Panc1 (cell line): ENCODE measurements at regions not wholly inside any gene's neighbourhood (a gene's known extent, or its start where the extent isn't known, plus 50 kb on each side); places are given as distances from the start of the nearest gene placed in this dataset.

Experiments
- ATAC-seq: fragments of 200-7000 bp; cut with Tn5 transposase; 2 replicates; pipeline ENCODE4 v1.9.1; 2020; ENCODE audit warnings: mild to moderate bottlenecking, moderate library complexity
- BruUV-seq: library from RNA; stranded (reverse); fragments of 400-500 nt; replicated peaks from 2 replicates; lab custom pipeline; 2021; lab: Mats Ljungman, UMichigan
- CTCF ChIA-PET: fragments of 300-600 bp; sonication (Branson Sonifier 250); formaldehyde crosslinking; loops from one replicate; lab custom pipeline; 2022; ENCODE audit warnings: antibody characterized with exemption; lab: Charles Lee
- POLR2A ChIA-PET: fragments of 300-600 bp; sonication (Branson Sonifier 250); formaldehyde crosslinking; loops from one replicate; lab custom pipeline; 2022; ENCODE audit warnings: antibody characterized with exemption; lab: Charles Lee
- DNase-seq: peaks from one replicate; pipeline ENCODE4 v3.0.0-alpha.2; 2010; ENCODE audit warnings: low read depth, low spot score
- H3K27ac ChIP-seq: 2 replicates; pipeline ENCODE4 v1.5.1; 2011; ENCODE audit warnings: mild to moderate bottlenecking, low read length, inconsistent platforms
- H3K27me3 ChIP-seq: fragments of 200-500 bp; sonication (Bioruptor generic); 2 replicates; pipeline ENCODE4 v1.6.0; 2014; ENCODE audit warnings: low read length, inconsistent platforms; ENCODE audit not compliant: control insufficient read depth, insufficient read depth
- H3K36me3 ChIP-seq: fragments of 200-500 bp; sonication (Bioruptor generic); 2 replicates; pipeline ENCODE4 v1.5.1; 2014; ENCODE audit warnings: inconsistent platforms, mild to moderate bottlenecking, low read length, moderate library complexity; ENCODE audit not compliant: control insufficient read depth, insufficient read depth
- H3K4me1 ChIP-seq: 2 replicates; pipeline ENCODE4 v1.5.1; 2011; ENCODE audit warnings: inconsistent platforms, mild to moderate bottlenecking, low read length, moderate library complexity; ENCODE audit not compliant: control insufficient read depth, insufficient read depth
- H3K4me3 ChIP-seq, 2 experiments: 2 replicates each; pipeline ENCODE4 v1.5.1; 2011 to 2012; ENCODE audit warnings: low read depth in 2 of 2, low read length in 2 of 2, mild to moderate bottlenecking in 2 of 2, inconsistent platforms in 1 of 2, moderate library complexity in 1 of 2
- H3K9me3 ChIP-seq: fragments of 200-500 bp; sonication (Bioruptor generic); 2 replicates; pipeline ENCODE4 v1.5.1; 2014; ENCODE audit warnings: low read depth, mild to moderate bottlenecking, inconsistent platforms, low read length, moderate library complexity; ENCODE audit not compliant: control insufficient read depth, insufficient read depth
- CTCF ChIP-seq: fragments of 450-650 bp; IDR thresholded peaks from 2 replicates; pipeline ENCODE4 v1.5.1; 2017; ENCODE audit warnings: mild to moderate bottlenecking
- POLR2AphosphoS5 ChIP-seq: IDR thresholded peaks from 2 replicates; pipeline ENCODE4 v1.6.1; 2012; ENCODE audit warnings: mild to moderate bottlenecking, low read depth, low read length, moderate library complexity
- SIN3A ChIP-seq: IDR thresholded peaks from 2 replicates; pipeline ENCODE4 v1.6.1; 2012; ENCODE audit warnings: low read depth, mild to moderate bottlenecking, low read length, moderate library complexity, borderline replicate concordance; ENCODE audit not compliant: insufficient read depth
- TCF7L2 ChIP-seq: IDR thresholded peaks from 2 replicates; pipeline ENCODE4 v1.6.1; 2011; ENCODE audit warnings: mild to moderate bottlenecking, low read depth, low read length, inconsistent platforms
- in situ Hi-C: cut with HindIII; loops from 2 replicates; pipeline ENCODE4 v1.10.0; 2016; ENCODE audit warnings: low sequenced_read_pairs, low pct_unique_long_range_greater_than_20kb
- intact Hi-C: fragments of 100-400 bp; cut with micrococcal nuclease; formaldehyde crosslinking; loops from one replicate; pipeline ENCODE4 v1.10.0; 2022; ENCODE audit not compliant: unreplicated experiment
- TF ChIP-seq, protein P1 (sequence below), 2 experiments: IDR thresholded peaks; 2 replicates each; pipeline ENCODE4 v1.6.1; 2011 to 2012; ENCODE audit warnings: low read depth in 2 of 2, control low read depth in 1 of 2, low read length in 1 of 2, mild to moderate bottlenecking in 1 of 2, moderate library complexity in 1 of 2; ENCODE audit not compliant: insufficient read depth in 1 of 2

- BruUV-seq = no TSS peak
- no peaks in the 10 kb centered on the region for H3K36me3 ChIP-seq
- H3K27me3 ChIP-seq = no peaks in the 10 kb centered on the region
- intact Hi-C loops = no loop called here
- no peaks in the 10 kb centered on the region for H3K9me3 ChIP-seq
- CTCF ChIA-PET = no interaction called here
- ATAC-seq = no peak
- TF ChIP-seq CTCF (no peak), POLR2AphosphoS5 (no peak), SIN3A (no peak), TCF7L2 (no peak)
- TF ChIP-seq, protein P1, sequence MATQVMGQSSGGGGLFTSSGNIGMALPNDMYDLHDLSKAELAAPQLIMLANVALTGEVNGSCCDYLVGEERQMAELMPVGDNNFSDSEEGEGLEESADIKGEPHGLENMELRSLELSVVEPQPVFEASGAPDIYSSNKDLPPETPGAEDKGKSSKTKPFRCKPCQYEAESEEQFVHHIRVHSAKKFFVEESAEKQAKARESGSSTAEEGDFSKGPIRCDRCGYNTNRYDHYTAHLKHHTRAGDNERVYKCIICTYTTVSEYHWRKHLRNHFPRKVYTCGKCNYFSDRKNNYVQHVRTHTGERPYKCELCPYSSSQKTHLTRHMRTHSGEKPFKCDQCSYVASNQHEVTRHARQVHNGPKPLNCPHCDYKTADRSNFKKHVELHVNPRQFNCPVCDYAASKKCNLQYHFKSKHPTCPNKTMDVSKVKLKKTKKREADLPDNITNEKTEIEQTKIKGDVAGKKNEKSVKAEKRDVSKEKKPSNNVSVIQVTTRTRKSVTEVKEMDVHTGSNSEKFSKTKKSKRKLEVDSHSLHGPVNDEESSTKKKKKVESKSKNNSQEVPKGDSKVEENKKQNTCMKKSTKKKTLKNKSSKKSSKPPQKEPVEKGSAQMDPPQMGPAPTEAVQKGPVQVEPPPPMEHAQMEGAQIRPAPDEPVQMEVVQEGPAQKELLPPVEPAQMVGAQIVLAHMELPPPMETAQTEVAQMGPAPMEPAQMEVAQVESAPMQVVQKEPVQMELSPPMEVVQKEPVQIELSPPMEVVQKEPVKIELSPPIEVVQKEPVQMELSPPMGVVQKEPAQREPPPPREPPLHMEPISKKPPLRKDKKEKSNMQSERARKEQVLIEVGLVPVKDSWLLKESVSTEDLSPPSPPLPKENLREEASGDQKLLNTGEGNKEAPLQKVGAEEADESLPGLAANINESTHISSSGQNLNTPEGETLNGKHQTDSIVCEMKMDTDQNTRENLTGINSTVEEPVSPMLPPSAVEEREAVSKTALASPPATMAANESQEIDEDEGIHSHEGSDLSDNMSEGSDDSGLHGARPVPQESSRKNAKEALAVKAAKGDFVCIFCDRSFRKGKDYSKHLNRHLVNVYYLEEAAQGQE (IDR thresholded peaks at IDR 0.05; ENCODE audit: insufficient read depth in 1 of 2, low read depth in 2 of 2, low read length in 1 of 2) = no peak
- in situ Hi-C loops = no loop called here
- no peaks in the 10 kb centered on the region for H3K4me1 ChIP-seq
- POLR2A ChIA-PET = no interaction called here
- DNase-seq = no peak
- no peak overlapping the region for H3K27ac ChIP-seq
- no peak overlapping the region for H3K4me3 ChIP-seq
Observed at GRCh38 chr5:52190737-52191136, 597.0 kb upstream of the ITGA1 start.

DNA sequence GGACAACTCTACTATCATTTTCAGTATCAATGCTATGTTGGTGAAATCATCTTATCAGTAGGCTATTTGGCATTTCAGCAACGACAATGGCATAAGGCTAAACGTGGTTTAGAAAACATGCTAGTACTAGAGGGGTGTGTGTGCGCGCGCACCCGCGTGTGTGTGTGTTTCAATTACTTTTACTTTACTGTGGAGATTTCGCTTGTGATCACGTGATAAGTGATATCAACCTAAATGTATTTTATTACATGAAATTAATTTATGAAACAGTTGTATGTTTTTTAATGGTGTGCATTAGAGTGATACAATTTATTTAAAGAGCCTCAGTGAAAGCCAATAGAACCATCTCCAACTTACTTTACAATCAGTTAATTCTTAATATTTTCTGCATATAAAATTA lies 587.9 kb upstream of the ITGA1 start:
- in situ Hi-C loops (no loop called here), intact Hi-C loops (no loop called here)
- H3K27ac ChIP-seq = no peak overlapping the region
- no peaks in the 10 kb centered on the region for H3K9me3 ChIP-seq
- H3K4me3 ChIP-seq = no peak overlapping the region
- POLR2A ChIA-PET = no interaction called here
- CTCF ChIA-PET = no interaction called here
- no peak for TF ChIP-seq TCF7L2
- no peak for TF ChIP-seq SIN3A
- TF ChIP-seq POLR2AphosphoS5 = no peak
- TF ChIP-seq CTCF = no peak
- TF ChIP-seq, protein P1 (IDR thresholded peaks at IDR 0.05; ENCODE audit: insufficient read depth in 1 of 2, low read depth in 2 of 2, low read length in 1 of 2) = no peak
- ATAC-seq (no peak), DNase-seq (no peak)
- BruUV-seq = no TSS peak
- no peaks in the 10 kb centered on the region for H3K36me3 ChIP-seq
- H3K4me1 ChIP-seq = no peaks in the 10 kb centered on the region
- no peaks in the 10 kb centered on the region for H3K27me3 ChIP-seq
